OCI-LY7 (cell line): ENCODE measurements at regions not wholly inside any gene's neighbourhood (a gene's known extent, or its start where the extent isn't known, plus 50 kb on each side); places are given as distances from the start of the nearest gene placed in this dataset.

ENCODE experiments used
- BruUV-seq: library from RNA; stranded (reverse); fragments of 400-500 nt; replicated peaks from 2 replicates; lab custom pipeline; 2021; lab: Mats Ljungman, UMichigan
- CTCF ChIA-PET: fragments of 300-600 bp; sonication (Branson Sonifier 250); formaldehyde crosslinking; loops from one replicate; lab custom pipeline; 2022; ENCODE audit warnings: antibody characterized with exemption; ENCODE audit not compliant: unreplicated experiment; lab: Charles Lee
- POLR2A ChIA-PET: fragments of 300-600 bp; sonication (Branson Sonifier 250); formaldehyde crosslinking; loops from one replicate; lab custom pipeline; 2022; ENCODE audit warnings: antibody characterized with exemption; lab: Charles Lee
- DNase-seq: peaks from one replicate; pipeline ENCODE4 v3.0.0-alpha.2; 2015; ENCODE audit warnings: low spot score
- H2AFZ ChIP-seq: fragments of 200-600 bp; sonication (generic), shearing (Covaris generic); 2 replicates; pipeline ENCODE4 v1.6.1; 2014; ENCODE audit warnings: mild to moderate bottlenecking, antibody characterized with exemption, low read length, moderate library complexity
- H3K27ac ChIP-seq: fragments of 200-600 bp; sonication (generic); 2 replicates; pipeline ENCODE4 v1.5.1; 2014; ENCODE audit warnings: mixed run types, low read depth, mild to moderate bottlenecking, moderate library complexity, low read length, inconsistent platforms; ENCODE audit not compliant: poor library complexity, severe bottlenecking
- H3K36me3 ChIP-seq: fragments of 200-600 bp; sonication (generic); 2 replicates; pipeline ENCODE4 v1.6.1; 2014; ENCODE audit warnings: mild to moderate bottlenecking, antibody characterized with exemption, low read length, moderate library complexity, mixed read lengths; ENCODE audit not compliant: insufficient read depth
- H3K4me1 ChIP-seq: fragments of 200-600 bp; sonication (generic); 2 replicates; pipeline ENCODE4 v1.5.1; 2014; ENCODE audit warnings: mild to moderate bottlenecking, low read length; ENCODE audit not compliant: insufficient read depth, poor library complexity, severe bottlenecking
- H3K4me2 ChIP-seq: fragments of 200-600 bp; sonication (generic); 2 replicates; pipeline ENCODE4 v1.6.1; 2014; ENCODE audit warnings: mild to moderate bottlenecking, low read length
- H3K4me3 ChIP-seq: fragments of 200-600 bp; sonication (generic); 2 replicates; pipeline ENCODE4 v1.5.1; 2014; ENCODE audit warnings: mild to moderate bottlenecking, low read depth, low read length; ENCODE audit not compliant: poor library complexity, severe bottlenecking
- H3K79me2 ChIP-seq: fragments of 200-600 bp; sonication (generic); 2 replicates; pipeline ENCODE4 v1.6.1; 2016; ENCODE audit warnings: low read depth, mild to moderate bottlenecking, low read length, moderate library complexity, mixed read lengths; ENCODE audit not compliant: insufficient read depth
- H3K9me2 ChIP-seq: fragments of 200-600 bp; sonication (generic); 2 replicates; pipeline ENCODE4 v1.6.1; 2016; ENCODE audit warnings: mild to moderate bottlenecking, low read length, mixed read lengths; ENCODE audit not compliant: insufficient read depth
- H3K9me3 ChIP-seq: fragments of 200-600 bp; sonication (generic); 2 replicates; pipeline ENCODE4 v1.6.1; 2014; ENCODE audit warnings: mild to moderate bottlenecking, mixed run types, low read length, mixed read lengths
- H4K20me1 ChIP-seq: fragments of 200-600 bp; sonication (generic); 2 replicates; pipeline ENCODE4 v1.6.1; 2014; ENCODE audit warnings: mild to moderate bottlenecking, antibody characterized with exemption, low read length, moderate library complexity, mixed read lengths; ENCODE audit not compliant: insufficient read depth
- CTCF ChIP-seq: fragments of 200-600 bp; sonication (generic); conservative IDR thresholded peaks from 2 replicates; pipeline ENCODE4 v1.5.1; 2014; ENCODE audit warnings: mild to moderate bottlenecking, antibody characterized with exemption, low read length, moderate library complexity, mixed read lengths
- EZH2phosphoT487 ChIP-seq: fragments of 200-600 bp; sonication (generic); IDR thresholded peaks from 2 replicates; pipeline ENCODE4 v1.6.1; 2018; ENCODE audit warnings: low read depth, borderline replicate concordance, mild to moderate bottlenecking, mixed run types, antibody characterized with exemption, low read length, moderate library complexity, mixed read lengths
- intact Hi-C: fragments of 100-400 bp; cut with micrococcal nuclease; formaldehyde crosslinking; loops from one replicate; pipeline ENCODE4 v1.10.0; 2022; ENCODE audit not compliant: unreplicated experiment

GRCh38 chr3:95217661-95218060 lies 1154.8 kb downstream of the NSUN3 start:
- no peaks in the 10 kb centered on the region for H3K4me1 ChIP-seq
- H3K27ac ChIP-seq, result no peak overlapping the region
- no peaks in the 10 kb centered on the region for H4K20me1 ChIP-seq
- H3K4me3 ChIP-seq, result no peak overlapping the region
- H3K79me2 ChIP-seq, result no peaks in the 10 kb centered on the region
- H3K9me3 ChIP-seq, result no peaks in the 10 kb centered on the region
- H3K4me2 ChIP-seq, result no peak overlapping the region
- DNase-seq, result no peak
- CTCF ChIA-PET, result no interaction called here
- no peak overlapping the region for H2AFZ ChIP-seq
- BruUV-seq, result no TSS peak
- TF ChIP-seq EZH2phosphoT487 (no peak), CTCF (no peak)
- intact Hi-C loops, result no loop called here
- POLR2A ChIA-PET, result no interaction called here
- H3K36me3 ChIP-seq, result no peaks in the 10 kb centered on the region
- no peaks in the 10 kb centered on the region for H3K9me2 ChIP-seq

DNA sequence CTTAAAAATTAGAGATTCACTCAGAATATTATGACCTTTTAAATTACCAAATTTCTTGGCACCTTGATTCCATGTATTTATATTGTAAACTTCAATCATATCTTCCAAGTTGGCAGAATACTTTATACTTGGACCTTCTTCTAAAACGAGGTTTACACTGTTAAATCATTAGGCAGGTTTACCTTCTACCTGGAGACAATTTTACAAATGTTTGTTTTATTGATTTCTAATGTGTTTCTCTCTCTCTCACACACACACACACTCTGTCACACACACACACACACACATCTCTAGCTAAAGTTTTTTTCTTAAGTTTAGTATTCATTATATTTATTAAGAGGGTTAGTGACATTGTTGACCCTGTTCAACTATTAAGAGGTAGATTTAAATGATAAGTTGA lies 1155.6 kb downstream of the NSUN3 start:
- ChIA-PET CTCF (no interaction called here), POLR2A (no interaction called here)
- H3K9me2 ChIP-seq, result no peaks in the 10 kb centered on the region
- H3K9me3 ChIP-seq, result no peaks in the 10 kb centered on the region
- H3K27ac ChIP-seq, result no peak overlapping the region
- DNase-seq, result no peak
- no peaks in the 10 kb centered on the region for H3K36me3 ChIP-seq
- BruUV-seq, result no TSS peak
- no peak overlapping the region for H2AFZ ChIP-seq
- no peaks in the 10 kb centered on the region for H3K79me2 ChIP-seq
- no peak overlapping the region for H3K4me3 ChIP-seq
- H3K4me1 ChIP-seq, result no peaks in the 10 kb centered on the region
- no peaks in the 10 kb centered on the region for H4K20me1 ChIP-seq
- intact Hi-C loops, result no loop called here
- TF ChIP-seq CTCF (no peak), EZH2phosphoT487 (no peak)
- H3K4me2 ChIP-seq, result no peak overlapping the region

GRCh38 chr3:95226437-95226836 lies 1163.6 kb downstream of the NSUN3 start:
- Histone ChIP-seq H3K36me3 (no peaks in the 10 kb centered on the region), H3K27ac (no peak overlapping the region), H3K4me3 (no peak overlapping the region), H3K4me1 (no peaks in the 10 kb centered on the region), H4K20me1 (no peaks in the 10 kb centered on the region), H2AFZ (no peak overlapping the region), H3K9me2 (no peaks in the 10 kb centered on the region), H3K9me3 (no peaks in the 10 kb centered on the region), H3K79me2 (no peaks in the 10 kb centered on the region), H3K4me2 (no peak overlapping the region)
- intact Hi-C loops, result no loop called here
- TF ChIP-seq CTCF, result no peak
- TF ChIP-seq EZH2phosphoT487, result no peak
- ChIA-PET POLR2A (no interaction called here), CTCF (no interaction called here)
- no TSS peak for BruUV-seq
- DNase-seq, result no peak
